ENCODE measurements at regions not wholly inside any gene's neighbourhood (a gene's known extent, or its start where the extent isn't known, plus 50 kb on each side); places are given as distances from the start of the nearest gene placed in this dataset.

DNA sequence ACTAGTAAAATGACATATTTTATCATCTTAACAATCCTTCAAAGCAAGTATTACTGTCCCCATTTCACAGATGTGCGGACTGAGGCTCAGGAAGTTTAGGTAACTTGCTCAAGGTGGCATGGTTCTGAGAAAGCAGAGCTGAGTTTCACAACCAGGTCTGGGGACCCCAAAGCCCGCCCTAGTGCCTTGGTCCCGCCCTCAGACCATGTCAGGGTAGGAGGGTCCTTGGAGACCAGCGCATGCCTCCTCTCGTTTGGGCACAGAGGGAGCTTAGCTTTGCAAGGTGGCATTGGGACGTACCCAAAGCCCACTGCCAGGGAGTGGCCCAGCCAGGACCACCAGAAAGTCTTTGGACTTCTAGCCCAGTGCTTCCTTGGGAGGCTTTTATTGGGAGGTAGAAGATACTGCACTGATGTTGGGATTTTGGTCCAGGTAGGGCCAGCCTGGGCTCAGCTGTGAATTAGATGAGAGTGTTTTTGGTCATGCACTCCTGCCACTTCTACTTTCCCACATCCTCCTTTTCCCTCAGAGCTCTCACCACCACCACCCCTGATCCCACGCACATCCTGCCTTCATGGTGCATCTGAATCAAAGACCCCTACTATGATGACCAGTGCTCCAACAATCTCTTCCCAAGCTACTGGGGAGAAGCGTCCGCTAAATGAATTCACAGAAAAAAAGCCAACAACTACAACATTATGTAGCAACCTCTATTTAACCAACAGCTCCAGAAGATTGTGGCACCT is 307.9 kb downstream of the TLE3 start:
- TF ChIP-seq CTBP1 (IDR thresholded peaks at IDR 0.05; ENCODE audit: borderline replicate concordance) (no peak), FOXA1 (IDR thresholded peaks at IDR 0.05) (no peak), ARNT (IDR thresholded peaks at IDR 0.05) (no peak), SP1 (IDR thresholded peaks at IDR 0.05) (no peak), ELF4 (IDR thresholded peaks at IDR 0.05) (no peak), SUZ12 (IDR thresholded peaks at IDR 0.05) (no peak), FOXM1 (IDR thresholded peaks at IDR 0.05; ENCODE audit: borderline replicate concordance) (no peak), ZNF384 (IDR thresholded peaks at IDR 0.05) (no peak), HDGF (IDR thresholded peaks at IDR 0.05; ENCODE audit: borderline replicate concordance) (no peak), NFRKB (IDR thresholded peaks at IDR 0.05) (no peak), TARDBP (IDR thresholded peaks at IDR 0.05) (no peak), FOXK2 (IDR thresholded peaks at IDR 0.05) (no peak), L3MBTL2 (conservative IDR thresholded peaks at IDR 0.05) (no peak), BHLHE40 (IDR thresholded peaks at IDR 0.05; ENCODE audit: borderline replicate concordance) (no peak), LEF1 (IDR thresholded peaks at IDR 0.05; ENCODE audit: borderline replicate concordance) (no peak)
- TF ChIP-seq, protein P1, sequence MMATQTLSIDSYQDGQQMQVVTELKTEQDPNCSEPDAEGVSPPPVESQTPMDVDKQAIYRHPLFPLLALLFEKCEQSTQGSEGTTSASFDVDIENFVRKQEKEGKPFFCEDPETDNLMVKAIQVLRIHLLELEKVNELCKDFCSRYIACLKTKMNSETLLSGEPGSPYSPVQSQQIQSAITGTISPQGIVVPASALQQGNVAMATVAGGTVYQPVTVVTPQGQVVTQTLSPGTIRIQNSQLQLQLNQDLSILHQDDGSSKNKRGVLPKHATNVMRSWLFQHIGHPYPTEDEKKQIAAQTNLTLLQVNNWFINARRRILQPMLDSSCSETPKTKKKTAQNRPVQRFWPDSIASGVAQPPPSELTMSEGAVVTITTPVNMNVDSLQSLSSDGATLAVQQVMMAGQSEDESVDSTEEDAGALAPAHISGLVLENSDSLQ (IDR thresholded peaks at IDR 0.05) = no peak
- ChIA-PET CTCF (interaction anchor here (0.6 kb wide), 1 partner anchor 28 kb away, joined by 3 read pairs; no protein-coding TSS in a partner anchor), POLR2A (no interaction called here)
- DNase-seq (ENCODE audit: extremely low spot score) = no peak

DNA sequence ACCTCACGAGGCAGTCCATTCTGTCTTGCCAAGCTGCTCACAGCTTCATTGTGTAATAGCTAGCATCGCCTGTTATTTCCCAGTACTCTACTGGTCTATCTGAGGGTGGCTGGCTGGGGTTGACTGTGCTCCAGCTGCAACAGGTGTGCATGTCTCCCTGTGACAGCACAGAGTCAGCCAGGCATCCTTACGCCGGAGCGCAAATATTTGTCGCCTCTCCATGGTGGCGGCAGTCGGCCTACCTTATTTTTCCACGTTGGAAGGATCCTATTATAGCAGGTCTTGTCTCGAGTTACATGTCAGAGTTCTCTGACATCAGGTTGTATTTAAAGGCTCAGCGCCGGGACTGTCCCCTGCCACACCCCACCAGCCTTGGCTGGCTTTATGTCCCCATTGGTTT is 307.1 kb downstream of the TLE3 start:
- ChIA-PET POLR2A (no interaction called here), CTCF (no interaction called here)
- TF ChIP-seq ZNF384 (IDR thresholded peaks at IDR 0.05) (no peak), FOXK2 (IDR thresholded peaks at IDR 0.05) (no peak)
- no peak for DNase-seq (ENCODE audit: extremely low spot score)

DNA sequence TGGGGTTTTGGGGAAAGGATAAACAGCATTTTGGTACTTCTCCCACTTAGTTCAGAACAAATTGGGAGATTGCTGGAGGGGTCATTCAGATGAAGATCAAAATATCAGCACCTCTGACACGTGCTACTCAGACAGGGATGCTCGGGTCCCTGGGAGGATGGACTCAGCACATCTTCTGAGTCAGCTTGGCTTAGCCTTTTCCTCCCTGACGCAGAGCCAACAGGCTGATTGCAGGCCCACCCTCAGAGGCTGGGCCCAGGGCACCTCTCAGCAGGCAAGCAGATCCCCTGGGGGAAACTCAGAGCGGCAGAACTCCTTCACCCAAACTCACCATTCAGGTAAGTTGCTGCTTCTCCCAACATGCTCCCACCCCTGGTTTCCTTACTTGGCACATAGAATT is 304.9 kb downstream of the TLE3 start:
- no peak for DNase-seq (ENCODE audit: extremely low spot score)
- TF ChIP-seq ZNF384 (IDR thresholded peaks at IDR 0.05) = no peak
- TF ChIP-seq BHLHE40 (IDR thresholded peaks at IDR 0.05; ENCODE audit: borderline replicate concordance) = no peak
- TF ChIP-seq, protein P1 (IDR thresholded peaks at IDR 0.05) = no peak
- no peak for TF ChIP-seq LEF1 (IDR thresholded peaks at IDR 0.05; ENCODE audit: borderline replicate concordance)
- TF ChIP-seq FOXA1 (IDR thresholded peaks at IDR 0.05) = no peak
- TF ChIP-seq SUZ12 (IDR thresholded peaks at IDR 0.05) = no peak
- TF ChIP-seq ARNT (IDR thresholded peaks at IDR 0.05) = no peak
- TF ChIP-seq L3MBTL2 (conservative IDR thresholded peaks at IDR 0.05) = no peak
- no peak for TF ChIP-seq FOXM1 (IDR thresholded peaks at IDR 0.05; ENCODE audit: borderline replicate concordance)
- no peak for TF ChIP-seq CTBP1 (IDR thresholded peaks at IDR 0.05; ENCODE audit: borderline replicate concordance)
- TF ChIP-seq HDGF (IDR thresholded peaks at IDR 0.05; ENCODE audit: borderline replicate concordance) = no peak
- no peak for TF ChIP-seq FOXK2 (IDR thresholded peaks at IDR 0.05)
- no peak for TF ChIP-seq NFRKB (IDR thresholded peaks at IDR 0.05)
- TF ChIP-seq TARDBP (IDR thresholded peaks at IDR 0.05) = no peak
- no peak for TF ChIP-seq ELF4 (IDR thresholded peaks at IDR 0.05)
- TF ChIP-seq SP1 (IDR thresholded peaks at IDR 0.05) = no peak
- POLR2A ChIA-PET = no interaction called here
- CTCF ChIA-PET = no interaction called here

DNA sequence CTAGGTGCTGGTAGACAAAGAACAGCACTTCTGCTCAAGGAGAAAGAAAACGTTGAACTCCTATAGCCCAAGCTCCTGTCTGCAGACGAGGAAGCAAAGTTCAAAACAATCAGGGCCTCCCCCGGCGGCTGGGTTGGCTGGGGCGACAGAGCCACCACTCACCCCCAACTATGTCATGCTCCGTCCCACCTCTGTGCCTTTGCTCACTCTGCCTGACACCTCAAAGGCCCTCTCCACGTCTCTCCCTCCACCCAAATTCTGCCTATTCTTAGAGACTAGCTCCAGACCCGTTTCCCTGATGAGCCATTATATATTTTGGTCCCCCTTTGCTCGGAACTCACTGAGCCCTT is 304.3 kb downstream of the TLE3 start:
- DNase-seq (ENCODE audit: extremely low spot score) = no peak
- ChIA-PET POLR2A (no interaction called here), CTCF (no interaction called here)
- TF ChIP-seq L3MBTL2 (conservative IDR thresholded peaks at IDR 0.05) = no peak
- no peak for TF ChIP-seq CTBP1 (IDR thresholded peaks at IDR 0.05; ENCODE audit: borderline replicate concordance)
- TF ChIP-seq, protein P1 (IDR thresholded peaks at IDR 0.05) = no peak
- TF ChIP-seq LEF1 (IDR thresholded peaks at IDR 0.05; ENCODE audit: borderline replicate concordance) = no peak
- TF ChIP-seq HDGF (IDR thresholded peaks at IDR 0.05; ENCODE audit: borderline replicate concordance) = no peak

DNA sequence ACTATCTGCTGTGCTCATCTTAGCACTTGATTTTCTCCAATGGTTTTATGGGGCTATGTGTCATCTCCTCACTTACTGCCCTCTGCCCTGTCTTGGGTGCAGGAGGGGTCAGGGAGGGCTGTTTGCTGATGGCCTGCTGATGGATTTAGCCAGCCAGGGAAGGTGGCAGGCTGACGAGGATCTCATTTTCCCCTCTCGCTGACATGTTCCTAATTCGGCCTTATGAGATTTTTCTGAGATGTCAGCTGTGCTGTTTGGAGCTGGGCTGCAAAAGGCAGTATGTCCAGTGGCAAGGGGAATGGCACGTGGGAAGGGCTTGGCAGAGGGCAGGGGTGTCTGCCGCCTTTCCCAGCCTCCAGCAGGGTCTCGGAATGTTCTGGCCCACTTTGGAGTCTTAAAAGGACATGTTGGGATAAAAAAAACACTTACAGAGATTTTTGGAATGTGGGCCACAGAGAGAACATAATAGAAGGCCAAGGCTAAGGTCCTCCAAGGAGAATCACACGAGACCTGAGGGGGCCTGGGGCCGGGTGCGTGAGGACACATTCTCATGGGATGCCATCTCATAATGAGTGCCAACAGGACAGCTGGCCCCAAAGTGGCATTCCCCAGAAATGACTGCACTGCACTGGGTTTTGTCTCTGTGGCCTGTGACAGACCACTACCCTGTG is 303.8 kb downstream of the TLE3 start:
- DNase-seq (ENCODE audit: extremely low spot score) = no peak
- ChIA-PET POLR2A (no interaction called here), CTCF (no interaction called here)
- TF ChIP-seq L3MBTL2 (conservative IDR thresholded peaks at IDR 0.05) (no peak), ELF4 (IDR thresholded peaks at IDR 0.05) (no peak), ZNF384 (IDR thresholded peaks at IDR 0.05) (no peak), NFRKB (IDR thresholded peaks at IDR 0.05) (no peak), FOXK2 (IDR thresholded peaks at IDR 0.05) (no peak), SUZ12 (IDR thresholded peaks at IDR 0.05) (no peak), CTBP1 (IDR thresholded peaks at IDR 0.05; ENCODE audit: borderline replicate concordance) (no peak), ARNT (IDR thresholded peaks at IDR 0.05) (no peak), TARDBP (IDR thresholded peaks at IDR 0.05) (no peak), BHLHE40 (IDR thresholded peaks at IDR 0.05; ENCODE audit: borderline replicate concordance) (no peak), FOXM1 (IDR thresholded peaks at IDR 0.05; ENCODE audit: borderline replicate concordance) (no peak), LEF1 (IDR thresholded peaks at IDR 0.05; ENCODE audit: borderline replicate concordance) (no peak), HDGF (IDR thresholded peaks at IDR 0.05; ENCODE audit: borderline replicate concordance) (no peak)
- TF ChIP-seq, protein P1 (IDR thresholded peaks at IDR 0.05) = no peak

Measured in HEK293T (cell line).